ENCODE measurements at regions not wholly inside any gene's neighbourhood (a gene's known extent, or its start where the extent isn't known, plus 50 kb on each side); places are given as distances from the start of the nearest gene placed in this dataset.

DNA sequence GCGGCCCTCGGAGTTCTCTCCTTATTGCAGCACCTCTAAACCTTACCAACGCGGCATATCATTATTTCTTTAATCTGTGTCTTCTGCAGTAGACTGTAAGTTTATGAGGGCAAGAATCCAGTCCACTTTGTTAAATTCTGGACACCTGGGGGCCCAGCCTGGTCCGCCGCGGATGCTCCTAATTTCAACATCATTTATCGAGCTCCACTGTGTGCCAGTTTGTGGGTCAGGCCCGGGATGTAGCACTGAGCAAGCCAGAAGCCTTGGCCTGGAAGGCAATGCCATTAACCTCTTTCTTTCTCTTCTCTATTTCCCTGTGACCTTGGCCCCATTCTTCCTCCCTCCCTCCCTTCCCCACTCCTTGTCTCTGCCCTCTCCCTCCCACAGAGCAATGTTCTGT lies 70.6 kb upstream of the CACNA1E start:
- in situ Hi-C loops (cut with HindIII; ENCODE audit: low sequenced_read_pairs) = no loop called here

GRCh38 chr1:181413195-181413815 lies 70.0 kb upstream of the CACNA1E start:
- in situ Hi-C loops (cut with HindIII; ENCODE audit: low sequenced_read_pairs) = no loop called here

GRCh38 chr1:181413836-181414235 lies 69.5 kb upstream of the CACNA1E start:
- in situ Hi-C loops (cut with HindIII; ENCODE audit: low sequenced_read_pairs) = no loop called here

GRCh38 chr1:181416268-181416860 lies 67.0 kb upstream of the CACNA1E start:
- in situ Hi-C loops (cut with HindIII; ENCODE audit: low sequenced_read_pairs) = no loop called here

DNA sequence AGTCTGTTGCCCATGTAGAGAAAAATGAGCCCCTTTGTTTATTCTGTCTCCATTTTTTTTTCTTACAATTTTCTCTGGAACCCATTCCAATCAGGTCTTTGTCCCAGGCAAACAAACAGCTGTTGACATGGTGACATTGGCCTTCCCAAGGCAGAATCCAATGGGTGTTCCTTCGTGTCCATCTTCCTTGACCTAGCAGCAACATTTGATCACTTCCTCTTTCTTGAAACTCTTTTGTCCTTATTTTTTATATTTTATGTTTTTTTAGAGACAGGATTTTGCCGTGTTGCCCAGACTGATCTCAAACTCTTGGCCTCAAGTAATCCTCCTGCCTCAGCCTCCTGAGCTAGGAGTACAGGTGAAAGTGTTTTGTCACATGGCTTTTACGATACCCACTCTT lies 65.4 kb upstream of the CACNA1E start:
- in situ Hi-C loops (cut with HindIII; ENCODE audit: low sequenced_read_pairs) = no loop called here

GRCh38 chr1:181423301-181423918 lies 59.9 kb upstream of the CACNA1E start:
- in situ Hi-C loops (cut with HindIII; ENCODE audit: low sequenced_read_pairs) = no loop called here

- in situ Hi-C loops (cut with HindIII; ENCODE audit: low sequenced_read_pairs) = no loop called here
Observed at GRCh38 chr1:181424786-181425403, 58.4 kb upstream of the CACNA1E start.

DNA sequence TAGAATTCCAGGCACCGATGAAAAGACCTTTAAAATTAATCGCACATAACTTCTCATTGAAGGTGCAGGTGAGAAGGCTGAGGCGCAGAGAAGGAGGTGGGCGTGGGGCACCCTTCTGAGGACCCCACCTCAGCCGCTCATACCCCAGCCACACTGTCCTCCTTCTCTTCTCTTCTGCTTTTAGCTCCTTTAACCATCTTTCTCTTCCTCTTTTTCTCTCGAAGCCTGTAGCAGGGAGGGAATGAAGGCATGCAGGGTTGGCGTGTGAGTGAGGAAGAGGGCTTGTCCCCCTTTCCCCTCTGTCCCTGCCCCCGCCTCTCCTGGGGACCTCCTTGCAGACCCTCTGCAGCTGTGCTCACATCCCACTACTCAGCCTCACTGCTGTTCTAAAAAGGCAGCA lies 57.8 kb upstream of the CACNA1E start:
- in situ Hi-C loops (cut with HindIII; ENCODE audit: low sequenced_read_pairs) = no loop called here

GRCh38 chr1:181429462-181429861 lies 53.9 kb upstream of the CACNA1E start:
- in situ Hi-C loops (cut with HindIII; ENCODE audit: low sequenced_read_pairs) = no loop called here

DNA sequence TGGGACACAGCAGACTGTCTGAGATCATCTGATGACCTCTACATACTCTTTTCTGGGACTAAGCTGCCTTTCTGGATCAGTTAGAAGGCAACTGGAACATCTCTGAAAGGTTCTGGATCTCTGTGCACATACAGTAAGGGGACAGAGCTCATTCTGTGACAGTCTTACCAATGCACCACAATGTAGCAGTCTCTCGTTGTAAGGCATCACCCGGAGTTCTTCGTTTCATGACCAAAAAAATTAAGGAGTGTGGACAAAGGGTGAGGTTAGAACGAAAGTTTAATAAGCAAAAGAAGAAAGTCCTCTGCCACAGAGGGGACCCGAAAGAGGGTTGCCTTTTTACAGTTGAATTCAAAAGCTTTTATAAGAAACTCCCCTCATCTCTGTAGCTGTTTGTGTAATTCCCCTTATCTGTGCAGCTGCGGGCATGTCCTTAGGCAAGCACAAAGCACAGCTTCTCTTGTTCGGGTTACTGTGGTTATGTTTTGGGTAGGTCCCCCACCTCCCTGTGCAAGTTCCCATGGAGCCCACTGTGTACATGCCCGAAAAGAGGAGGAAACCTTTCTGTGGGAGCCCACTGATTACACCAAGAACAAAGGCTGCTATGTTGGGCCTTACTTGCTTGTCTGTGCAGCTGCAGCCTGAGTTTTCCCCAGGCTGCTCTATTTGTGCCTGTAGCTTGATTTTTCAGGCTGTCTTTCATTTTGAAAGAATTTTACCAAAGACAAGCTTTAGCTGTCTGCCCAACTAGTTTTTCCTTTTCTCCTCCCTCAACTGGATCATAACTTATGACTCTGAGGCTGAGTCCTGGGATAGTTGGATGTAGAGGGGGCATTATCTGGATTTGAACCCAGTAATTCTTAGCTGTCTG lies 53.1 kb upstream of the CACNA1E start:
- in situ Hi-C loops (cut with HindIII; ENCODE audit: low sequenced_read_pairs) = no loop called here

All from endothelial cell of hepatic sinusoid (primary cell).